ENCODE measurements at regions not wholly inside any gene's neighbourhood (a gene's known extent, or its start where the extent isn't known, plus 50 kb on each side); places are given as distances from the start of the nearest gene placed in this dataset.

DNA sequence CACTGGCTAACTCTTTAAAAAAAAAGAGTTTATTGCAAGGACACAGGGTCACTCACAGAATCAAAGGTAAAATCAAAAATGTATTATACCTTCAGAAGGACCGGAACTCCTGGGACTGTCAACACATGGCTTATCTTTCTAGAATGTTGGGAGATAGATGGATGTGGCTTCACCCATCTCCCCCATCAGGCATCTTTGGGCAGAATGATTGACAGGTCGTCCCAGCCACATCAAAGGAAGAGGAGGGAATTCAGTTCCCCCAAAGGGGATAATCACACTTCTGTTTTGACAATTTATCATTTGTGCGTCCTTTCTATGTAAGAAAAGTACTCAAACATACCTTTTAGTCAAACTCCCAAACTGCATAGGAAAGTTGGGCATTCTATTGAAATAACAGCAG lies 228.6 kb upstream of the CDH5 start:
- CTCF ChIA-PET = no interaction called here
- no peak overlapping the region for H3K4me2 ChIP-seq (ENCODE audit: low read depth, low read length)
- no TSS peak for BruUV-seq (replicated peaks)

More for the DNA sequence above, 228.6 kb upstream of the CDH5 start:
- DNase-seq (no peak), ATAC-seq (ENCODE audit: low read depth) (no peak)
- H2BK5ac ChIP-seq (ENCODE audit: low read depth, low read length, poor library complexity, severe bottlenecking) = no peak overlapping the region
- H4K91ac ChIP-seq (ENCODE audit: insufficient read depth, low read depth, low read length) = no peak overlapping the region
- H2AFZ ChIP-seq (replicated peaks; ENCODE audit: low read length, poor library complexity) = no peak overlapping the region
- H3K4ac ChIP-seq (ENCODE audit: low read depth, low read length) = peak overlapping the region; percentile 5; the same call in 1 of the 2 replicates
- H3K23ac ChIP-seq (ENCODE audit: low read depth, low read length) = no peak overlapping the region
- no peak overlapping the region; the same call in 1 of the 2 replicates for H3K14ac ChIP-seq (replicated peaks; ENCODE audit: low read depth, low read length)
- TF ChIP-seq FOS (IDR thresholded peaks at IDR 0.05; ENCODE audit: low read depth, low read length) (no peak), MAFK (IDR thresholded peaks at IDR 0.05; ENCODE audit: low read depth, low read length) (no peak), POLR2A (IDR thresholded peaks at IDR 0.05; ENCODE audit: low read depth, low read length) (no peak), SMC3 (IDR thresholded peaks at IDR 0.05; ENCODE audit: low read depth, low read length) (no peak), NFE2L2 (IDR thresholded peaks at IDR 0.05; ENCODE audit: low read depth, low read length) (no peak), USF2 (IDR thresholded peaks at IDR 0.05; ENCODE audit: low read depth, low read length) (no peak), CHD1 (IDR thresholded peaks at IDR 0.05; ENCODE audit: low read depth, low read length) (no peak)
- H3K9ac ChIP-seq (ENCODE audit: low read depth, low read length) = no peak overlapping the region
- POLR2A ChIA-PET (ENCODE audit: unreplicated experiment) = no interaction called here
- H4K5ac ChIP-seq (ENCODE audit: low read depth, low read length) = peak overlapping the region; percentile 52; the same call in 1 of the 2 replicates
- H3K27me3 ChIP-seq (ENCODE audit: control insufficient read depth, insufficient read depth, low read length) = no peaks in the 10 kb centered on the region
- H2BK120ac ChIP-seq (ENCODE audit: low read depth, low read length) = 0 out of 2 replicates have a peak overlapping the region, but pooled peaks have one; percentile 19
- no peak overlapping the region for H3K56ac ChIP-seq (ENCODE audit: extremely low read depth, insufficient read depth, low read length)
- H3K4me1 ChIP-seq (ENCODE audit: control insufficient read depth, insufficient read depth, low read length) = peaks cover 28% of the 10 kb centered on the region
- H2AK5ac ChIP-seq (ENCODE audit: low read depth, low read length) = peak overlapping the region; percentile 70
- H3K18ac ChIP-seq (ENCODE audit: low read depth, low read length) = peak overlapping the region; percentile 42; the same call in 1 of the 2 replicates
- H4K8ac ChIP-seq (ENCODE audit: low read depth in 2 of 2, low read length in 2 of 2) = no peak overlapping the region
- peaks cover 16% of the 10 kb centered on the region for H3K9me1 ChIP-seq (ENCODE audit: insufficient read depth, low read length)
- H3K79me1 ChIP-seq (ENCODE audit: low read depth in 1 of 2, low read length in 2 of 2) = no peaks in the 10 kb centered on the region
- 0 out of 2 replicates have a peak overlapping the region, but pooled peaks have one; percentile 27 for H2BK20ac ChIP-seq (ENCODE audit: low read depth, low read length)
- in situ Hi-C loops (cut with MboI; ENCODE audit: low sequenced_read_pairs) = no loop called here
- no peaks in the 10 kb centered on the region for H3K9me3 ChIP-seq (ENCODE audit: control insufficient read depth, insufficient read depth, low read length)
- no peaks in the 10 kb centered on the region for H3K36me3 ChIP-seq (ENCODE audit: control insufficient read depth, insufficient read depth, low read length)
- no CpG with 5 or more reads among the region's 3 CpGs for WGBS, 2 experiments (ENCODE audit: extremely low coverage in 2 of 2, insufficient read length in 1 of 2)
- H4K20me1 ChIP-seq (ENCODE audit: insufficient read depth, low read length) = no peaks in the 10 kb centered on the region
- no peak overlapping the region for H2AK9ac ChIP-seq (replicated peaks; ENCODE audit: low read depth, low read length, poor library complexity)
- dilution Hi-C loops (cut with HindIII; ENCODE audit: low sequenced_read_pairs, unreplicated experiment) = no loop called here
- H3K4me3 ChIP-seq (ENCODE audit: insufficient read depth, low read depth, low read length) = no peak overlapping the region
- intact Hi-C loops (cut with micrococcal nuclease) = loop anchor here (5.0 to 10.0 kb wide), 2 partner anchors 441 to 563 kb away; no protein-coding TSS in a partner anchor
- no peak overlapping the region for H3K27ac ChIP-seq (ENCODE audit: insufficient read depth, low read length)
- peak overlapping the region; percentile 71; the same call in 1 of the 3 replicates for H2BK15ac ChIP-seq (ENCODE audit: low read depth, low read length)
